Right atrium auricular region (tissue), 2 donors: ENCODE measurements at regions not wholly inside any gene's neighbourhood (a gene's known extent, or its start where the extent isn't known, plus 50 kb on each side); places are given as distances from the start of the nearest gene placed in this dataset.

Experiments used
- DNase-seq: peaks from one replicate; pipeline ENCODE4 v3.0.0-alpha.2; 2019; ENCODE audit warnings: low spot score
- H3K27ac ChIP-seq, 2 donors: fragments of 200-600 bp; sonication (generic); 1 replicate in 1 of 2; 2 replicates in 1 of 2; pipeline ENCODE4 v1.5.1; 2016 to 2019
- H3K27me3 ChIP-seq, 2 donors: fragments of 200-600 bp; sonication (generic); one replicate each; pipeline versions ENCODE4 v1.5.1 to v1.6.0; 2017 to 2019
- H3K36me3 ChIP-seq: fragments of 200-600 bp; sonication (generic); one replicate; pipeline ENCODE4 v1.5.1; 2016
- H3K4me1 ChIP-seq, 2 donors: fragments of 200-600 bp; sonication (generic); one replicate each; pipeline versions ENCODE4 v1.5.1 to v1.6.0; 2017 to 2019
- H3K4me3 ChIP-seq, 2 donors: fragments of 200-600 bp; sonication (generic); 1 replicate in 1 of 2; 2 replicates in 1 of 2; pipeline ENCODE4 v1.5.1; 2017 to 2019; ENCODE audit warnings: mild to moderate bottlenecking in 1 of 2, moderate library complexity in 1 of 2
- H3K9me3 ChIP-seq, 2 donors: fragments of 200-600 bp; sonication (generic); one replicate each; pipeline ENCODE4 v1.5.1; 2019
- CTCF ChIP-seq, 2 donors: fragments of 200-600 bp; sonication (generic); IDR thresholded peaks; one replicate each; pipeline ENCODE4 v1.5.1; 2019; ENCODE audit warnings: antibody characterized with exemption in 2 of 2

GRCh38 chr16:62625326-62625725 lies 589.1 kb upstream of the CDH8 start:
- Histone ChIP-seq H3K27me3 (no peaks in the 10 kb centered on the region), H3K36me3 (no peaks in the 10 kb centered on the region)

DNA sequence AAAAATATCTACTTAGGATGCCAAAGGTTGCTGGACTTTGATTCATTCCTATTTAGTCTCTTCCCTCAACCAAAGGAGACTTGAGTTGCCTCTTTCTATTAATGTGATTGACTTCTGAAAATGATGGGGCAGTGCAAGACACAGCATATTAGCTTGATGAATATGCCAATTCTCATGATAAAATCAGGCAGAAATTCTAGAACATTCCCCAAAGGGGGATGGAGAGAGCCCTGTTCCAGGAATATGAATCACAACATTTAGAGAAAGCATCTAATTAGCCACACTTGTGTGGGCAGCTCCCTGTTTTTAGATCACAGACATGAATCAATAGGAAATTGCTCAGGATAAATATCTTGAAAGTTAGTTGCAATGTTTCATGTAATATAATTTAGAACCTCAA lies 584.0 kb upstream of the CDH8 start:
- Histone ChIP-seq H3K27me3 (no peaks in the 10 kb centered on the region), H3K4me1 (no peaks in the 10 kb centered on the region), H3K27ac (no peak overlapping the region), H3K9me3 (no peaks in the 10 kb centered on the region), H3K4me3 (no peak overlapping the region), H3K36me3 (no peaks in the 10 kb centered on the region)
- no peak for TF ChIP-seq CTCF (IDR thresholded peaks at IDR 0.05)
- DNase-seq, result no peak

More at GRCh38 chr16:62625326-62625725, 589.1 kb upstream of the CDH8 start:
- Histone ChIP-seq H3K4me3 (no peak overlapping the region), H3K27ac (no peak overlapping the region), H3K4me1 (no peaks in the 10 kb centered on the region), H3K9me3 (no peaks in the 10 kb centered on the region)
- no peak for TF ChIP-seq CTCF (IDR thresholded peaks at IDR 0.05)
- DNase-seq, result no peak

DNA sequence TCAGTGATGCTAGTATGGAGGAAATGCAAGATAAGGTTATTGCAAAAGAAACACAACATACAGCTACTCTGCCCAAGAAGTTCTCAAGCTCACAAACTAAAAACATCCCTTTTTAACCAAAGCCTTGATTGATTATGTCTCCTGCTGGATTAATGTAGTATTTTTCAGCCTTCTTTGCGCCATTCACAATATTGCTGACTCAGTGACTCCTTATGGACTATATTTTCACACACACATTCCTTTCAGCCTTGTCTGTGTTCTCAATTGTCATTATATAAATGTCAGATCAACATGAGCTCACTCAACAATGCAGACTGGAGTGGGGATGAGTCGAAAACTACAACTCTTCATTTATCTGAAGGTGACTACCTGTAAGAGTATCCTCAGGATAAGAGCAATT lies 579.3 kb upstream of the CDH8 start:
- no peaks in the 10 kb centered on the region for H3K4me1 ChIP-seq
- no peak overlapping the region for H3K27ac ChIP-seq
- no peaks in the 10 kb centered on the region for H3K9me3 ChIP-seq
- TF ChIP-seq CTCF (IDR thresholded peaks at IDR 0.05), result no peak
- no peak for DNase-seq
- H3K4me3 ChIP-seq, result no peak overlapping the region
- H3K27me3 ChIP-seq, result no peaks in the 10 kb centered on the region
- H3K36me3 ChIP-seq, result no peaks in the 10 kb centered on the region

DNA sequence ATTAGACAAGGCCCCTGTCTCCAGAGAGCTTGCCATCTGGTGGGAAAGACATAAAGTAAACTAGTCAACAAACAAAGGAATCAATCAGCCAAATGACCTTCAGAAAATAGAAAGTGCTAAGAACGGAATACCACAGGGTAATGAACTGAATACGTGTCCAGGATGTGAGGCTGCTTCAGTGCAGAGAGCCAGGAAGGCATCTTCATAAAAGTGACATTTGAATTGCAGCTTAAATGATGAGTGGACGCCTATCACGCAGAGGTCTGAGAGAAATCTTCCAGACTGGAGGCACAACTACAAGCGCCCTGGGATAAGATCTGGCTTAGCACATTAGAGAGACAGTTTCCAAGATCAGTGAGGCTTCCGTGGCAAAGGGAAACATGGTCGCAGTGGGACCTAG lies 574.1 kb upstream of the CDH8 start:
- H3K4me1 ChIP-seq, result no peaks in the 10 kb centered on the region
- TF ChIP-seq CTCF (IDR thresholded peaks at IDR 0.05), result no peak
- no peak overlapping the region for H3K27ac ChIP-seq
- no peaks in the 10 kb centered on the region for H3K27me3 ChIP-seq
- DNase-seq, result no peak
- no peak overlapping the region for H3K4me3 ChIP-seq
- H3K9me3 ChIP-seq, result no peaks in the 10 kb centered on the region
- H3K36me3 ChIP-seq, result no peaks in the 10 kb centered on the region

- no peaks in the 10 kb centered on the region for H3K36me3 ChIP-seq
- no peak for TF ChIP-seq CTCF (IDR thresholded peaks at IDR 0.05)
Measured at GRCh38 chr16:62602790-62603189, 566.6 kb upstream of the CDH8 start.

DNA sequence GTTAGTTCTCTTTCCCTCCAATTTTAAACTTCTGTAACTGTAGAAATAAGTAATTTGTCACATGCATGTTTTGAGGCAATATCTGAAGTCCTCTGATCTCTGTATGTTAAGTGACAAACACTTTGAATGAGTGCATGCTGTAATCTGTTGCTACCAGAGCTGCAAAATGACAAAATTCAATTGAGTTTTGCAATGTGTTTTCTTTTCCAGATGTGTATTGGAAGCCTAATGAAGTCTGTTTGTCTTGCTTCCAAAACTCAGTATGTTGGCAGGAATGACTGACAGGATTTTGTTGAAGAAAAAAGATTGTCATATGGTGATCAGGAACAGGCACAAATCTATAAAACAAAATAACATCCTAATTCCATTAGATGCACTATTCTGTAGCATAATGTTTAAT lies 561.6 kb upstream of the CDH8 start:
- Histone ChIP-seq H3K36me3 (no peaks in the 10 kb centered on the region), H3K27me3 (no peaks in the 10 kb centered on the region), H3K9me3 (no peaks in the 10 kb centered on the region), H3K4me1 (no peaks in the 10 kb centered on the region), H3K27ac (no peak overlapping the region), H3K4me3 (no peak overlapping the region)
- DNase-seq, result no peak
- TF ChIP-seq CTCF (IDR thresholded peaks at IDR 0.05), result no peak

More at GRCh38 chr16:62602790-62603189, 566.6 kb upstream of the CDH8 start:
- Histone ChIP-seq H3K27ac (no peak overlapping the region), H3K9me3 (no peaks in the 10 kb centered on the region), H3K4me1 (no peaks in the 10 kb centered on the region), H3K4me3 (no peak overlapping the region), H3K27me3 (no peaks in the 10 kb centered on the region)
- DNase-seq, result no peak
